WTC11 (cell line): ENCODE measurements at regions not wholly inside any gene's neighbourhood (a gene's known extent, or its start where the extent isn't known, plus 50 kb on each side); places are given as distances from the start of the nearest gene placed in this dataset.

ENCODE experiments used
- ATAC-seq: fragments of 200-7000 bp; cut with Tn5 transposase; 2 replicates; pipeline ENCODE4 v1.10.0; 2021; ENCODE audit warnings: mild to moderate bottlenecking, moderate library complexity
- CTCF ChIA-PET: fragments of 300-600 bp; sonication (Branson Sonifier 250); formaldehyde crosslinking; loops from one replicate; lab custom pipeline; 2021; ENCODE audit warnings: antibody characterized with exemption; lab: Charles Lee
- POLR2A ChIA-PET: fragments of 350-600 bp; sonication (Branson Sonifier 250); formaldehyde crosslinking; loops from one replicate; lab custom pipeline; 2021; ENCODE audit warnings: antibody characterized with exemption; lab: Charles Lee
- DNase-seq: peaks from one replicate; pipeline ENCODE4 v3.0.0; 2021; ENCODE audit warnings: low spot score
- H3K27ac Mint-ChIP-seq: 2 replicates; pipeline ENCODE4 v1.8.0; 2021; ENCODE audit warnings: mixed read lengths
- H3K27me3 Mint-ChIP-seq: 2 replicates; pipeline ENCODE4 v1.8.0; 2021; ENCODE audit warnings: low read depth, mild to moderate bottlenecking, moderate library complexity, mixed read lengths
- H3K36me3 Mint-ChIP-seq: 2 replicates; pipeline ENCODE4 v1.8.0; 2021; ENCODE audit warnings: mixed read lengths
- H3K4me1 Mint-ChIP-seq: 2 replicates; pipeline ENCODE4 v1.8.0; 2022; ENCODE audit warnings: mixed read lengths
- H3K4me3 Mint-ChIP-seq: 2 replicates; pipeline ENCODE4 v1.8.0; 2021; ENCODE audit warnings: mild to moderate bottlenecking, moderate library complexity, mixed read lengths
- H3K9me3 Mint-ChIP-seq: 2 replicates; pipeline ENCODE4 v1.8.0; 2021; ENCODE audit warnings: mixed read lengths
- ARID4B ChIP-seq: sonication (generic); formaldehyde crosslinking; IDR thresholded peaks from 2 replicates; pipeline ENCODE4 v1.8.0; 2023; ENCODE audit warnings: missing genetic modification reagents, mild to moderate bottlenecking, borderline replicate concordance
- ATF2 ChIP-seq: sonication (generic); formaldehyde crosslinking; IDR thresholded peaks from 2 replicates; pipeline ENCODE4 v1.8.1; 2022; ENCODE audit warnings: low read depth, missing genetic modification reagents, borderline replicate concordance
- ATF3 ChIP-seq: sonication (generic); formaldehyde crosslinking; conservative IDR thresholded peaks from 2 replicates; pipeline ENCODE4 v1.8.1; 2022; ENCODE audit warnings: mild to moderate bottlenecking, missing genetic modification reagents
- CDX4 ChIP-seq: fragments of 250-450 bp; sonication (Bioruptor Pico); IDR thresholded peaks from 2 replicates; pipeline ENCODE4 v1.9.0; 2021; ENCODE audit warnings: moderate library complexity, mild to moderate bottlenecking, inconsistent platforms, borderline replicate concordance
- CREM ChIP-seq: sonication (generic); formaldehyde crosslinking; IDR thresholded peaks from 2 replicates; pipeline ENCODE4 v1.8.1; 2022; ENCODE audit warnings: mild to moderate bottlenecking, missing genetic modification reagents, moderate library complexity
- ESRRA ChIP-seq: sonication (generic); formaldehyde crosslinking; IDR thresholded peaks from 2 replicates; pipeline ENCODE4 v1.8.1; 2022; ENCODE audit warnings: mild to moderate bottlenecking, missing genetic modification reagents, borderline replicate concordance
- IRF1 ChIP-seq: sonication (generic); formaldehyde crosslinking; IDR thresholded peaks from 2 replicates; pipeline ENCODE4 v1.8.0; 2023; ENCODE audit warnings: missing genetic modification reagents
- IRF2 ChIP-seq: sonication (generic); formaldehyde crosslinking; IDR thresholded peaks from 2 replicates; pipeline ENCODE4 v1.8.0; 2022; ENCODE audit warnings: low read depth, missing genetic modification reagents, borderline replicate concordance
- JUN ChIP-seq: sonication (generic); formaldehyde crosslinking; IDR thresholded peaks from 2 replicates; pipeline ENCODE4 v1.8.0; 2023; ENCODE audit warnings: mild to moderate bottlenecking, missing genetic modification reagents
- KAT7 ChIP-seq: sonication (generic); formaldehyde crosslinking; IDR thresholded peaks from 2 replicates; pipeline ENCODE4 v1.8.1; 2023; ENCODE audit warnings: missing genetic modification reagents, mild to moderate bottlenecking, borderline replicate concordance
- NR2C2 ChIP-seq: sonication (generic); formaldehyde crosslinking; IDR thresholded peaks from 2 replicates; pipeline ENCODE4 v1.8.0; 2022; ENCODE audit warnings: mild to moderate bottlenecking, missing genetic modification reagents
- PRDM15 ChIP-seq: sonication (generic); formaldehyde crosslinking; IDR thresholded peaks from 2 replicates; pipeline ENCODE4 v1.8.0; 2022; ENCODE audit warnings: missing genetic modification reagents
- RELA ChIP-seq: sonication (generic); formaldehyde crosslinking; IDR thresholded peaks from 2 replicates; pipeline ENCODE4 v1.8.1; 2022; ENCODE audit warnings: missing genetic modification reagents, mild to moderate bottlenecking, borderline replicate concordance
- SOX15 ChIP-seq: fragments of 250-450 bp; sonication (Bioruptor Pico); IDR thresholded peaks from 2 replicates; pipeline ENCODE4 v1.9.0; 2021; ENCODE audit warnings: mild to moderate bottlenecking
- TEAD4 ChIP-seq: sonication (generic); formaldehyde crosslinking; IDR thresholded peaks from 2 replicates; pipeline ENCODE4 v1.8.0; 2022; ENCODE audit warnings: mild to moderate bottlenecking, missing genetic modification reagents
- USF1 ChIP-seq: sonication (generic); formaldehyde crosslinking; IDR thresholded peaks from 2 replicates; pipeline ENCODE4 v1.8.0; 2022; ENCODE audit warnings: mild to moderate bottlenecking, missing genetic modification reagents
- ZNF121 ChIP-seq: sonication (generic); formaldehyde crosslinking; IDR thresholded peaks from 2 replicates; pipeline ENCODE4 v1.8.0; 2023; ENCODE audit warnings: missing genetic modification reagents
- ZNF138 ChIP-seq: sonication (generic); formaldehyde crosslinking; conservative IDR thresholded peaks from 2 replicates; pipeline ENCODE4 v1.8.1; 2022; ENCODE audit warnings: mild to moderate bottlenecking, moderate library complexity, missing genetic modification reagents
- ZNF512 ChIP-seq: sonication (generic); formaldehyde crosslinking; IDR thresholded peaks from 2 replicates; pipeline ENCODE4 v1.8.1; 2022; ENCODE audit warnings: missing genetic modification reagents, borderline replicate concordance

GRCh38 chr21:20276377-20276776 lies 721.8 kb upstream of the NCAM2 start:
- H3K9me3 Mint-ChIP-seq, result peaks cover 26% of the 10 kb centered on the region
- peak overlapping the region; percentile 40; the same call in 1 of the 2 replicates for H3K4me3 Mint-ChIP-seq
- H3K4me1 Mint-ChIP-seq, result peaks cover 55% of the 10 kb centered on the region
- POLR2A ChIA-PET, result no interaction called here
- CTCF ChIA-PET, result no interaction called here
- peaks cover 38% of the 10 kb centered on the region for H3K27me3 Mint-ChIP-seq
- H3K36me3 Mint-ChIP-seq, result peaks cover 14% of the 10 kb centered on the region
- ATAC-seq, result peak; percentile 55
- no peak for DNase-seq
- TF ChIP-seq ATF2 (CRISPR knock-in tag), result no peak
- TF ChIP-seq TEAD4, result no peak
- TF ChIP-seq CREM (CRISPR knock-in tag), result no peak
- TF ChIP-seq ESRRA (CRISPR knock-in tag), result no peak
- TF ChIP-seq IRF1 (CRISPR knock-in tag), result no peak
- no peak for TF ChIP-seq CDX4 (CRISPR knock-in tag)
- no peak for TF ChIP-seq SOX15 (CRISPR knock-in tag)
- TF ChIP-seq ZNF121 (CRISPR knock-in tag), result no peak
- no peak for TF ChIP-seq NR2C2
- no peak for TF ChIP-seq USF1 (CRISPR knock-in tag)
- no peak for TF ChIP-seq ATF3 (CRISPR knock-in tag)
- no peak for TF ChIP-seq RELA (CRISPR knock-in tag)
- no peak for TF ChIP-seq KAT7 (CRISPR knock-in tag)
- TF ChIP-seq PRDM15 (CRISPR knock-in tag), result no peak
- no peak overlapping the region for H3K27ac Mint-ChIP-seq

GRCh38 chr21:20276954-20277353 lies 721.3 kb upstream of the NCAM2 start:
- ATAC-seq (peak; percentile 68), DNase-seq (no peak)
- Mint-ChIP-seq H3K4me1 (peaks cover 53% of the 10 kb centered on the region), H3K27ac (peak overlapping the region; percentile 88), H3K4me3 (0 out of 2 replicates have a peak overlapping the region, but pooled peaks have one; percentile 40), H3K9me3 (peaks cover 26% of the 10 kb centered on the region), H3K27me3 (peaks cover 33% of the 10 kb centered on the region), H3K36me3 (peaks cover 14% of the 10 kb centered on the region)
- ChIA-PET CTCF (interaction anchor here (0.5 kb wide), 1 partner anchor 19 kb away, joined by 3 read pairs; no protein-coding TSS in a partner anchor), POLR2A (no interaction called here)
- TF ChIP-seq ZNF512 (no peak), ZNF138 (no peak), TEAD4 (no peak), ARID4B (CRISPR knock-in tag) (no peak), JUN (CRISPR knock-in tag) (no peak), IRF2 (CRISPR knock-in tag) (no peak)
